DOHH2 (cell line): ENCODE measurements at regions not wholly inside any gene's neighbourhood (a gene's known extent, or its start where the extent isn't known, plus 50 kb on each side); places are given as distances from the start of the nearest gene placed in this dataset.

Experiments used
- H3F3A ChIP-seq: fragments of 200-600 bp; sonication (generic), shearing (Covaris generic); 2 replicates; pipeline ENCODE4 v1.6.0; 2016; ENCODE audit warnings: antibody characterized with exemption, mild to moderate bottlenecking; ENCODE audit not compliant: control insufficient read depth, insufficient read depth
- H3K27ac ChIP-seq: fragments of 200-600 bp; sonication (generic); 2 replicates; pipeline ENCODE4 v1.5.1; 2014; ENCODE audit warnings: low read depth, mild to moderate bottlenecking, low read length, moderate library complexity
- H3K27me3 ChIP-seq: fragments of 200-600 bp; sonication (generic); 2 replicates; pipeline ENCODE4 v1.6.1; 2014; ENCODE audit warnings: mild to moderate bottlenecking, low read length, mixed read lengths; ENCODE audit not compliant: control insufficient read depth
- H3K36me3 ChIP-seq: fragments of 200-600 bp; sonication (generic); 2 replicates; pipeline ENCODE4 v1.6.1; 2014; ENCODE audit warnings: mild to moderate bottlenecking, low read length, moderate library complexity, mixed read lengths; ENCODE audit not compliant: control insufficient read depth
- H3K4me1 ChIP-seq: fragments of 200-600 bp; sonication (generic); 2 replicates; pipeline ENCODE4 v1.6.1; 2014; ENCODE audit warnings: mild to moderate bottlenecking, low read length, mixed read lengths; ENCODE audit not compliant: control insufficient read depth
- H3K4me2 ChIP-seq: fragments of 200-600 bp; sonication (generic); 2 replicates; pipeline ENCODE4 v1.6.0; 2014; ENCODE audit warnings: mild to moderate bottlenecking, low read length, moderate library complexity
- H3K4me3 ChIP-seq: fragments of 200-600 bp; sonication (generic); 2 replicates; pipeline ENCODE4 v1.5.1; 2014; ENCODE audit warnings: mild to moderate bottlenecking, low read length, mixed read lengths
- H3K79me2 ChIP-seq: fragments of 200-600 bp; sonication (generic); 2 replicates; pipeline ENCODE4 v1.6.1; 2014; ENCODE audit warnings: mild to moderate bottlenecking, low read length, mixed read lengths; ENCODE audit not compliant: control insufficient read depth
- H3K9me2 ChIP-seq: fragments of 200-600 bp; sonication (generic); replicated peaks from 2 replicates; pipeline ENCODE4 v1.6.1; 2014; ENCODE audit warnings: mild to moderate bottlenecking, low read length, mixed read lengths; ENCODE audit not compliant: control insufficient read depth
- H3K9me3 ChIP-seq: fragments of 200-600 bp; sonication (generic); 2 replicates; pipeline ENCODE4 v1.6.1; 2014; ENCODE audit warnings: antibody characterized with exemption, low read length, mixed read lengths; ENCODE audit not compliant: control insufficient read depth, insufficient read depth
- H4K20me1 ChIP-seq: fragments of 200-600 bp; sonication (generic); 2 replicates; pipeline ENCODE4 v1.6.0; 2014; ENCODE audit warnings: low read depth, mild to moderate bottlenecking, antibody characterized with exemption, low read length, moderate library complexity; ENCODE audit not compliant: control insufficient read depth, insufficient read depth
- EZH2phosphoT487 ChIP-seq: fragments of 200-600 bp; sonication (generic); IDR thresholded peaks from 2 replicates; pipeline ENCODE4 v1.6.1; 2017; ENCODE audit warnings: borderline replicate concordance, mild to moderate bottlenecking, antibody characterized with exemption, low read length, moderate library complexity, mixed read lengths
- TF ChIP-seq, protein P1 (sequence below): fragments of 200-600 bp; sonication (generic); IDR thresholded peaks from one replicate; pipeline ENCODE4 v1.5.1; 2014; ENCODE audit warnings: antibody characterized with exemption, mild to moderate bottlenecking, low read depth, low read length; ENCODE audit not compliant: poor library complexity, severe bottlenecking

DNA sequence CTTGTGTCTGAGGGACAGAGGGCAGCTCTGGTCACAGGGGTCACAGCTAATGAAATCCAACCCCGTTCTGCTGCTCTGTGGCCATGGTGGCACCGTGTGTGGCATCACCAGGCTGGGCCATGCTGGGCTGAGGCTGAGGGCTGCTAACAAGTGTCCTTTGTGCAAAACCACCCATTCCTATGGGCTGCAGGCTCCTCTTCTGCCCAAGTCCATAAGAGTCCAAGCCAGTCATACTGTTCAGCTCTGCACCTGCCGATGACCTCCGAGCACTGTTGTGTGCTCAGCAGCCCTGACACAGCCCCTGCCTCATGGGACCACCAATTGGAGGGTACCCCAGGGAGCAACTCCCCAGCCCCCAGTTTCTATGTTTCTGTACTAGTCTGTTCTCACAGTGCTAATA is 133.1 kb downstream of the WDR11 start:
- no peaks in the 10 kb centered on the region for H3K79me2 ChIP-seq
- no peaks in the 10 kb centered on the region for H3K36me3 ChIP-seq
- peaks cover 6% of the 10 kb centered on the region; the same call in 1 of the 2 replicates for H3K9me3 ChIP-seq
- H3K27ac ChIP-seq = no peak overlapping the region
- H3K27me3 ChIP-seq = no peaks in the 10 kb centered on the region
- H3K4me3 ChIP-seq = no peak overlapping the region
- no peaks in the 10 kb centered on the region for H3F3A ChIP-seq
- no peaks in the 10 kb centered on the region for H4K20me1 ChIP-seq
- H3K4me1 ChIP-seq = no peaks in the 10 kb centered on the region
- TF ChIP-seq EZH2phosphoT487 = no peak
- TF ChIP-seq, protein P1, sequence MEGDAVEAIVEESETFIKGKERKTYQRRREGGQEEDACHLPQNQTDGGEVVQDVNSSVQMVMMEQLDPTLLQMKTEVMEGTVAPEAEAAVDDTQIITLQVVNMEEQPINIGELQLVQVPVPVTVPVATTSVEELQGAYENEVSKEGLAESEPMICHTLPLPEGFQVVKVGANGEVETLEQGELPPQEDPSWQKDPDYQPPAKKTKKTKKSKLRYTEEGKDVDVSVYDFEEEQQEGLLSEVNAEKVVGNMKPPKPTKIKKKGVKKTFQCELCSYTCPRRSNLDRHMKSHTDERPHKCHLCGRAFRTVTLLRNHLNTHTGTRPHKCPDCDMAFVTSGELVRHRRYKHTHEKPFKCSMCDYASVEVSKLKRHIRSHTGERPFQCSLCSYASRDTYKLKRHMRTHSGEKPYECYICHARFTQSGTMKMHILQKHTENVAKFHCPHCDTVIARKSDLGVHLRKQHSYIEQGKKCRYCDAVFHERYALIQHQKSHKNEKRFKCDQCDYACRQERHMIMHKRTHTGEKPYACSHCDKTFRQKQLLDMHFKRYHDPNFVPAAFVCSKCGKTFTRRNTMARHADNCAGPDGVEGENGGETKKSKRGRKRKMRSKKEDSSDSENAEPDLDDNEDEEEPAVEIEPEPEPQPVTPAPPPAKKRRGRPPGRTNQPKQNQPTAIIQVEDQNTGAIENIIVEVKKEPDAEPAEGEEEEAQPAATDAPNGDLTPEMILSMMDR = no peak
- no peak overlapping the region for H3K4me2 ChIP-seq
- H3K9me2 ChIP-seq = no peaks in the 10 kb centered on the region

DNA sequence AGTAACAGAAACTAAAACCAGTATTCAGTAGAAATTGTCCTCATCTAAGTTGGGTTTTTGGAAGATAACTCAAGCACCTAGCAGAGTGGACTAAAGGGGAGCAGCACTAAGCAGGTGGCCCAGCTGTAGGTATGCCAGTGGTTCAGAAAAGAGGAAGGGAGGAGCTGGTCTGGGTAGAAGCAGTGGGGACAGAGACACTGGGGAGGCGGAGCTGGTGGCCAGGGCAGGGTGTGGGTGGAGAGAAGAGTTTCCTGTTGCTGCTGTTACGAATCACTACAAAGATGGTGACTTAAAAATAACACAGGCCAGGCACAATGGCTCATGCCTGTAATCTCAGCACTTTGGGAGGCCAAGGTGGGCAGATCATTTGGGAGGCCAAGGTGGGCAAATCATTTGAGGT is 136.2 kb downstream of the WDR11 start:
- no peak overlapping the region for H3K27ac ChIP-seq
- H4K20me1 ChIP-seq = no peaks in the 10 kb centered on the region
- H3F3A ChIP-seq = no peaks in the 10 kb centered on the region
- H3K4me3 ChIP-seq = no peak overlapping the region
- no peaks in the 10 kb centered on the region for H3K4me1 ChIP-seq
- no peaks in the 10 kb centered on the region for H3K27me3 ChIP-seq
- H3K9me2 ChIP-seq = no peaks in the 10 kb centered on the region
- H3K9me3 ChIP-seq = peaks cover 15% of the 10 kb centered on the region; the same call in 1 of the 2 replicates
- no peaks in the 10 kb centered on the region for H3K36me3 ChIP-seq
- TF ChIP-seq, protein P1 = no peak
- no peak for TF ChIP-seq EZH2phosphoT487
- no peak overlapping the region for H3K4me2 ChIP-seq
- no peaks in the 10 kb centered on the region for H3K79me2 ChIP-seq

DNA sequence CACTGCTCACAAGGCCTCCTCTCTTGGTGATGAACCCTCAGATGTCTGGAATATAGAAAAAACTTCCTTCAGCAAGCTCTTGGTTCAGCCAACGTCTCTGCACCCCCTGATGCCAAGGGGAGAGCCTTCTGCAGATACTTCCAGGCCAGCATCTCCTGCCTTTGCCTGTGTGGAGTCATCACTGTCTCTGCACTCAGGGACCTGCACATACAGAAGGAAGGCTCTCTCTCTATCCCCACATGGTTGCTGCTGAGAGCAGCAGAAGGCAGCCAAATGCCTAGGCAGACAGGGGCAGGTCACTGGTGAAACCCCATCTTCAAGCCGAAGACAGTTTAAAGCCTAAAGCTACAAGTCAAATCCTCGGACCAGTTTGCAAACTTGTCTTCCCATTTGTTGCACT is 137.6 kb downstream of the WDR11 start:
- Histone ChIP-seq H3K4me2 (no peak overlapping the region), H3K27me3 (no peaks in the 10 kb centered on the region), H3K9me2 (no peaks in the 10 kb centered on the region), H3K79me2 (no peaks in the 10 kb centered on the region), H3F3A (no peaks in the 10 kb centered on the region), H3K9me3 (peaks cover 15% of the 10 kb centered on the region; the same call in 1 of the 2 replicates), H3K36me3 (no peaks in the 10 kb centered on the region), H3K4me3 (no peak overlapping the region), H4K20me1 (no peaks in the 10 kb centered on the region), H3K4me1 (no peaks in the 10 kb centered on the region), H3K27ac (no peak overlapping the region)
- no peak for TF ChIP-seq EZH2phosphoT487
- TF ChIP-seq, protein P1 = no peak

DNA sequence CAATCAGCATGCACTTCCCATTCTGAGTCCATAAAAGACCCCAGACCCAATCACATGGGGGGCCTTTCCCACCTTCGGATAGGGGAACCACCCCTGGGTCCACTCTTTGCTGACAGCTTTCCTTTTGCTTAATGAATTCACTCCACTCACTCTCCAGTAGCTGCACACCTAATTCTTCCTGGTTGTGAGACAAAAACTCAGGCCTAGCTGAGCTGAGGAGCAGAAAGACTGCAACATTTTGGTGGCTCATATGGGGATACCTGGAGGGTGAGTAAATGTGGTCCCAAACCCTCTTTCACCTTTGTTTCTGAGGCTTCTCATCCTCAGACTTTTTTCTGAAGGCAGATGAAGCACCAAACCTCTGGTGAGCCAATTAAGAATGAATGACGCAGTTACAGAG is 138.1 kb downstream of the WDR11 start:
- no peaks in the 10 kb centered on the region for H3F3A ChIP-seq
- H3K36me3 ChIP-seq = no peaks in the 10 kb centered on the region
- no peak overlapping the region for H3K27ac ChIP-seq
- no peak overlapping the region for H3K4me2 ChIP-seq
- H4K20me1 ChIP-seq = no peaks in the 10 kb centered on the region
- no peaks in the 10 kb centered on the region for H3K27me3 ChIP-seq
- H3K4me3 ChIP-seq = no peak overlapping the region
- H3K4me1 ChIP-seq = no peaks in the 10 kb centered on the region
- H3K9me3 ChIP-seq = peaks cover 19% of the 10 kb centered on the region; the same call in 1 of the 2 replicates
- H3K9me2 ChIP-seq = no peaks in the 10 kb centered on the region
- no peaks in the 10 kb centered on the region for H3K79me2 ChIP-seq
- TF ChIP-seq, protein P1 = no peak
- no peak for TF ChIP-seq EZH2phosphoT487
